ENCODE measurements at regions not wholly inside any gene's neighbourhood (a gene's known extent, or its start where the extent isn't known, plus 50 kb on each side); places are given as distances from the start of the nearest gene placed in this dataset.

- H3K4me3 ChIP-seq = no peak overlapping the region
- H3K27ac ChIP-seq (replicated peaks) = no peak overlapping the region
- H3K36me3 ChIP-seq = no peaks in the 10 kb centered on the region
- intact Hi-C loops (cut with micrococcal nuclease) = no loop called here
- no peak for DNase-seq
- no peaks in the 10 kb centered on the region for H3K27me3 ChIP-seq (ENCODE audit: low read depth)
- H3K9me3 ChIP-seq (replicated peaks) = no peaks in the 10 kb centered on the region
- no peaks in the 10 kb centered on the region for H3K4me1 ChIP-seq
- TF ChIP-seq CTCF (IDR thresholded peaks at IDR 0.05; ENCODE audit: borderline replicate concordance) = no peak
These were observed 546.9 kb upstream of the AMELY start for GRCh38 chrY:7458301-7459078.

- intact Hi-C loops (cut with micrococcal nuclease) = no loop called here
- Histone ChIP-seq H3K27me3 (ENCODE audit: low read depth) (no peaks in the 10 kb centered on the region), H3K4me1 (no peaks in the 10 kb centered on the region), H3K36me3 (no peaks in the 10 kb centered on the region), H3K27ac (replicated peaks) (no peak overlapping the region), H3K9me3 (replicated peaks) (no peaks in the 10 kb centered on the region), H3K4me3 (no peak overlapping the region)
- DNase-seq = no peak
- no peak for TF ChIP-seq CTCF (IDR thresholded peaks at IDR 0.05; ENCODE audit: borderline replicate concordance)
These were observed 545.9 kb upstream of the AMELY start for GRCh38 chrY:7457286-7458015.

GRCh38 chrY:7455626-7456025 lies 544.1 kb upstream of the AMELY start:
- Histone ChIP-seq H3K27ac (replicated peaks) (no peak overlapping the region), H3K9me3 (replicated peaks) (no peaks in the 10 kb centered on the region), H3K4me1 (no peaks in the 10 kb centered on the region), H3K27me3 (ENCODE audit: low read depth) (no peaks in the 10 kb centered on the region), H3K4me3 (no peak overlapping the region), H3K36me3 (no peaks in the 10 kb centered on the region)
- no peak for TF ChIP-seq CTCF (IDR thresholded peaks at IDR 0.05; ENCODE audit: borderline replicate concordance)
- DNase-seq = no peak
- intact Hi-C loops (cut with micrococcal nuclease) = no loop called here

GRCh38 chrY:7453336-7453735 lies 541.8 kb upstream of the AMELY start:
- Histone ChIP-seq H3K9me3 (replicated peaks) (no peaks in the 10 kb centered on the region), H3K27ac (replicated peaks) (no peak overlapping the region), H3K36me3 (no peaks in the 10 kb centered on the region), H3K27me3 (ENCODE audit: low read depth) (no peaks in the 10 kb centered on the region), H3K4me1 (no peaks in the 10 kb centered on the region), H3K4me3 (no peak overlapping the region)
- no peak for TF ChIP-seq CTCF (IDR thresholded peaks at IDR 0.05; ENCODE audit: borderline replicate concordance)
- DNase-seq = no peak
- intact Hi-C loops (cut with micrococcal nuclease) = no loop called here

- Histone ChIP-seq H3K27me3 (ENCODE audit: low read depth) (no peaks in the 10 kb centered on the region), H3K27ac (replicated peaks) (no peak overlapping the region), H3K4me3 (no peak overlapping the region), H3K4me1 (no peaks in the 10 kb centered on the region), H3K9me3 (replicated peaks) (no peaks in the 10 kb centered on the region), H3K36me3 (no peaks in the 10 kb centered on the region)
- intact Hi-C loops (cut with micrococcal nuclease) = no loop called here
- no peak for TF ChIP-seq CTCF (IDR thresholded peaks at IDR 0.05; ENCODE audit: borderline replicate concordance)
- DNase-seq = no peak
These were observed 540.7 kb upstream of the AMELY start for GRCh38 chrY:7452246-7452645.
